Psoas muscle (tissue), 7 donors: ENCODE measurements at regions not wholly inside any gene's neighbourhood (a gene's known extent, or its start where the extent isn't known, plus 50 kb on each side); places are given as distances from the start of the nearest gene placed in this dataset.

Source experiments
- ATAC-seq, 4 donors: fragments of 200-7000 bp; cut with Tn5 transposase; one replicate each; pipeline ENCODE4 v1.9.1; 2020; ENCODE audit warnings: moderate library complexity in 3 of 4, mild to moderate bottlenecking in 2 of 4
- DNase-seq, 2 donors: peaks; one replicate each; pipeline ENCODE4 v3.0.0-alpha.2; 2020
- H3K27ac ChIP-seq: fragments of 200-600 bp; one replicate; pipeline ENCODE4 v1.8.0; 2022
- H3K27me3 ChIP-seq, 3 donors: fragments of 200-600 bp in 1 of 3; one replicate each; pipeline versions ENCODE4 v1.6.1 to v1.8.0; 2013 to 2022; ENCODE audit warnings: low read length in 2 of 3, mild to moderate bottlenecking in 2 of 3, moderate library complexity in 1 of 3; ENCODE audit not compliant: insufficient read depth in 3 of 3
- H3K36me3 ChIP-seq, 2 donors: fragments of 200-600 bp in 1 of 2; one replicate each; pipeline versions ENCODE4 v1.6.1 to v1.8.0; 2013 to 2022; ENCODE audit warnings: low read depth in 1 of 2, mild to moderate bottlenecking in 1 of 2, moderate library complexity in 1 of 2; ENCODE audit not compliant: insufficient read depth in 1 of 2
- H3K4me1 ChIP-seq: fragments of 200-600 bp; one replicate; pipeline ENCODE4 v1.8.0; 2022
- H3K4me3 ChIP-seq: fragments of 200-600 bp; one replicate; pipeline ENCODE4 v1.8.0; 2022; ENCODE audit warnings: mild to moderate bottlenecking
- H3K9me3 ChIP-seq: fragments of 200-600 bp; one replicate; pipeline ENCODE4 v1.8.0; 2022
- WGBS, 3 donors: extraction: QIAGEN DNeasy Blood & Tissue Kit; methylation state at CpG; one replicate each; pipeline versions ENCODE4 v1.1.6 to v1.1.7; 2013; 5-methylcytosine and 5-hydroxymethylcytosine counted together
- intact Hi-C, 2 donors: fragments of 100-400 bp; cut with DNase I; formaldehyde crosslinking; loops; one replicate each; pipeline versions ENCODE4 v1.11.0 to v1.14.2; 2022
- TF ChIP-seq, protein P1 (sequence below): fragments of 200-600 bp; IDR thresholded peaks from one replicate; pipeline ENCODE4 v1.8.0; 2022; ENCODE audit warnings: antibody characterized with exemption
- donor health status: healthy with polysubstance abuse.
- donor health status: DM: no; HTN: no; CAD: no; lungs with moderate emphysema.
- donor health status: Bipolar disorder and iron deficiency.
- donor health status: healthy.
- donor health status: DM: yes; HTN: yes; CAD: no.
- donor health status: DM: no; HTN: no; CAD: no.
- donor health status: DM: yes; HTN: yes; CAD: no.

DNA sequence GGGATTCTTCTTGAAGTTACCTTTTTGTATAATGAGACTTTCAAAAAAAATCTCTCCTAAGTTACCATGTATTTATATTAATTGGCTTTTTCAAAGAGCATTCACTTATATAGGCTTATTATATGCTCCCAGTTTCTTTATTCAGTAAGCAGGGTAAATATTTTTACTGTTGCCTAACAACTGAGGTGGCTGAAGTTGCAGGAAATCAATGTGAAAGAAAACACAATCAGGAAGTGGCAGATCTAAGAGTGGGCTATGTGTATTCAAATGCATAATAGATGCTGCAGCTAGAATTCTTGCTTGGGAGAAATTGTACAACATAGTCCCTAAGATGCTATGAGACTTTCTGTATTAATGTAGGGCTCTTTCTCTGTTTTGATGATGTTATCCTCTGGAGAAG lies 606.9 kb downstream of the NUF2 start:
- DNase-seq (no peak), ATAC-seq (no peak)
- Histone ChIP-seq H3K4me1 (no peaks in the 10 kb centered on the region), H3K4me3 (no peak overlapping the region), H3K27me3 (no peaks in the 10 kb centered on the region), H3K9me3 (no peaks in the 10 kb centered on the region), H3K27ac (no peak overlapping the region), H3K36me3 (no peaks in the 10 kb centered on the region)
- intact Hi-C loops, result no loop called here
- TF ChIP-seq, protein P1, sequence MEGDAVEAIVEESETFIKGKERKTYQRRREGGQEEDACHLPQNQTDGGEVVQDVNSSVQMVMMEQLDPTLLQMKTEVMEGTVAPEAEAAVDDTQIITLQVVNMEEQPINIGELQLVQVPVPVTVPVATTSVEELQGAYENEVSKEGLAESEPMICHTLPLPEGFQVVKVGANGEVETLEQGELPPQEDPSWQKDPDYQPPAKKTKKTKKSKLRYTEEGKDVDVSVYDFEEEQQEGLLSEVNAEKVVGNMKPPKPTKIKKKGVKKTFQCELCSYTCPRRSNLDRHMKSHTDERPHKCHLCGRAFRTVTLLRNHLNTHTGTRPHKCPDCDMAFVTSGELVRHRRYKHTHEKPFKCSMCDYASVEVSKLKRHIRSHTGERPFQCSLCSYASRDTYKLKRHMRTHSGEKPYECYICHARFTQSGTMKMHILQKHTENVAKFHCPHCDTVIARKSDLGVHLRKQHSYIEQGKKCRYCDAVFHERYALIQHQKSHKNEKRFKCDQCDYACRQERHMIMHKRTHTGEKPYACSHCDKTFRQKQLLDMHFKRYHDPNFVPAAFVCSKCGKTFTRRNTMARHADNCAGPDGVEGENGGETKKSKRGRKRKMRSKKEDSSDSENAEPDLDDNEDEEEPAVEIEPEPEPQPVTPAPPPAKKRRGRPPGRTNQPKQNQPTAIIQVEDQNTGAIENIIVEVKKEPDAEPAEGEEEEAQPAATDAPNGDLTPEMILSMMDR, result no peak

GRCh38 chr1:163932901-163933300 lies 611.1 kb downstream of the NUF2 start:
- TF ChIP-seq, protein P1, result no peak
- Histone ChIP-seq H3K9me3 (no peaks in the 10 kb centered on the region), H3K4me1 (no peaks in the 10 kb centered on the region), H3K4me3 (no peak overlapping the region), H3K27ac (no peak overlapping the region), H3K36me3 (no peaks in the 10 kb centered on the region), H3K27me3 (no peaks in the 10 kb centered on the region)
- ATAC-seq (no peak), DNase-seq (no peak)
- intact Hi-C loops, result no loop called here
- WGBS, 3 donors, result 76 to 83% (median 80%) methylated on average over 3 of the region's 3 CpGs

DNA sequence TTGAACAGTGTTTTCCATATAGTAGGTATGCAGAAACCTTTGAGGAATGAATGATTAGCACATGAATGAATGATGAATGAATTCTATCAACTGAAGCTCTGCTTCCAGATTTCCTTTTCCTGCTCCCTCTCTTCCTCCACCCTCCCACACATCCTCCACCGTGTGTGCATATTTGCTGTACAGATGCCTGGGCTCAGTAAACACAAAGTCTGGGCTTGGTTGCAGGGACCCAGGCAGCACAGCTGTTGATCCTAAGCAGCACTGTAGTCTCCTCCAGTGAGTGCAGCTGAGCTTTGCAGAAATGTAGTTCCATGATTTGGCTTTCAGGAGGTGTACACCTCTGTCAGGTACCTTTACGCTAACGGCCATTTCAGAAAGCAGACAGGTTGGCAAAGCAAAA lies 611.7 kb downstream of the NUF2 start:
- ATAC-seq (no peak), DNase-seq (no peak)
- Histone ChIP-seq H3K9me3 (no peaks in the 10 kb centered on the region), H3K27ac (no peak overlapping the region), H3K36me3 (no peaks in the 10 kb centered on the region), H3K4me3 (no peak overlapping the region), H3K4me1 (no peaks in the 10 kb centered on the region), H3K27me3 (no peaks in the 10 kb centered on the region)
- TF ChIP-seq, protein P1, result no peak
- WGBS, 3 donors, result 62 to 65% (median 62%) methylated on average over 3 of the region's 3 CpGs
- intact Hi-C loops, result no loop called here

- TF ChIP-seq, protein P1, result no peak
- no peak overlapping the region for H3K4me3 ChIP-seq
- no peaks in the 10 kb centered on the region for H3K27me3 ChIP-seq
- DNase-seq (no peak), ATAC-seq (no peak)
- WGBS, 3 donors, result 72 to 78% (median 75%) methylated on average over 3 of the region's 3 CpGs
- intact Hi-C loops, result no loop called here
- H3K27ac ChIP-seq, result no peak overlapping the region
- no peaks in the 10 kb centered on the region for H3K9me3 ChIP-seq
- H3K36me3 ChIP-seq, result no peaks in the 10 kb centered on the region
- H3K4me1 ChIP-seq, result no peaks in the 10 kb centered on the region
Measured at GRCh38 chr1:163935738-163936374, 614.1 kb downstream of the NUF2 start.

DNA sequence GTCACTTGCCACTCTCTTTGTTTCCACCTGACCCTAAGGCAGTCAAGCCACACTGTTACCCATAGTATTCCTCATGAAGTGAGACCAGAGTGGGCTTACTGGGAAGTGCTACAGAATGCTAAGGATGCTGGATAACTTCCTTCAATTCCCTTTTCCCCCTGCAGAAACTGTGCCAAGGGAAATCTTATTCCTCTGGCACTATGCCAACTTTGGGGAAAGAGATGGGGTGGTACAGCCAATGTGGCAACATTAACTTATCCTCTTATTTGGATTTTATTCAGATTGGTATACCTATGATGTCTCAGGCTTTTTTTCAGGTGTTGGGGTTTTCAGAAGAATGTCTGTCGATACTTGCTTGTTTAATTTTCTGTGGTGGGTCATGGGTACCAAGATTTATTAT lies 599.4 kb upstream of the PBX1 start:
- intact Hi-C loops, result no loop called here
- ATAC-seq (no peak), DNase-seq (no peak)
- Histone ChIP-seq H3K4me3 (no peak overlapping the region), H3K27ac (no peak overlapping the region), H3K27me3 (peaks cover 0 to 2% (median 0%) of the 10 kb centered on the region in 3 donors), H3K36me3 (no peaks in the 10 kb centered on the region), H3K9me3 (peaks cover 13% of the 10 kb centered on the region), H3K4me1 (no peaks in the 10 kb centered on the region)
- TF ChIP-seq, protein P1, result no peak
- 93 to 95% (median 94%) methylated on average over 1 of the region's 1 CpG for WGBS, 3 donors
